ENCODE measurements at regions not wholly inside any gene's neighbourhood (a gene's known extent, or its start where the extent isn't known, plus 50 kb on each side); places are given as distances from the start of the nearest gene placed in this dataset.

- ATAC-seq, result no peak
- no peak overlapping the region for H3K4me3 ChIP-seq
- TF ChIP-seq CTCF (IDR thresholded peaks at IDR 0.05), result no peak
- no peak overlapping the region for H3K27ac ChIP-seq
- no peak for DNase-seq
- no peaks in the 10 kb centered on the region for H3K36me3 ChIP-seq
- intact Hi-C loops (cut with DNase I), result no loop called here
- no peaks in the 10 kb centered on the region for H3K4me1 ChIP-seq
- no peaks in the 10 kb centered on the region for H3K27me3 ChIP-seq
- no peaks in the 10 kb centered on the region for H3K9me3 ChIP-seq
Measured at GRCh38 chr2:11984316-11985158, 238.1 kb downstream of the LPIN1 start.

DNA sequence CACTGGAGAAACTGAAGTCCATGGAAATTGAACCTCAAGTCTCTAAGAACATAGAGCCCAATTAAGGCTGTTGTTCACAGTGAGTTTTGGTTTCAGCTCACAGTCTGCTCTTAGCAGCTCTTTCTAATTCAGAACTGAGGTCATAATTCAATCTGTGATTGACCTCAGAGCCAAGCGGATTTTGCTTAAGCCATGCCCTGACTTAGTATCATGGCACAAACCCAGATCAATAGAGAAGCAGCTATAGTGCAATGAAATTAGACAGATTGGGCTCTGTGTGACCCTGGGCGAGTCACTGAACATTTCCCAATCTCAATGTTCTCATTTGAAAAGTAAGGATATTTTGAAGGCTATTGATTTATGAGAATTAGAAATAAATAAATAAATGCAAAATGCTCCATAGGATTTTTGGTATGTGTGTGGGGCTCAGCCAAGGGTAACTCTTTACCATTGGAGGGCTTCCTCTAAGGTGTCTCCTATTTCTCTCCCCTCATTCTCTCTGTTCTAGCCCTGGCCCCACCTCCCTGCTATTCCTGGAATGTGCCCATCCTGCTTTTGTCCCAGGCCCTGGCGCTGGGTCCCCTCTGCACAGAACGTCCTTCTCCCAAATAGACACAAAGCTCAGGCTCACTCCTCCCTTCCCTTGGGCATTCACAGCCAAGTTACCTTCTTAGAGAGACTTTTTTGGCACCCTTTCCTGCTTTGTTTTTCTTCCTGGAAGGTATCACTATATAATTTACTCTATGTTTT, 239.6 kb downstream of the LPIN1 start:
- no peak for TF ChIP-seq CTCF (IDR thresholded peaks at IDR 0.05)

DNA sequence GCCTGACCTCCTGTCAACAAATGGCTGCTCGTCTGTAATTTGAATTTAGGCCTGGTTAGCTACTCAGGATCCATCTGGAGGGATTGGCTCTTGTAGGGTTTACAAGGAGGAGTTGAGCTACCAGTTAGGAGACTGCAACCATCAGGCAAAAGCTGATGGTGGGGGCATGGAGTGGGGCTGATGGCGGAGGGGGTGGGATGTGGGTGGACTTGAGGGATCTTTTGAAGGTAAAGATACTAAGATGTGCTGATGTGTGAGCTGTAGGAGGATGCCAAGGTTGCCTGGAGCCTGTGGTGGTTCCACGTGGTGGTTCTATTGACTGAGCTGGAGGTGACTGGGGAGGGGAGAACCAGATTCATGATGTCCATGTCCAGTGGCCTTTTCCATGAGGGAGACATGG, 240.7 kb downstream of the LPIN1 start:
- no peaks in the 10 kb centered on the region for H3K9me3 ChIP-seq
- no peak for TF ChIP-seq CTCF (IDR thresholded peaks at IDR 0.05)
- intact Hi-C loops (cut with DNase I), result no loop called here

More for the DNA sequence above, 239.6 kb downstream of the LPIN1 start:
- no peaks in the 10 kb centered on the region for H3K4me1 ChIP-seq
- no peak for ATAC-seq
- no peaks in the 10 kb centered on the region for H3K36me3 ChIP-seq
- no peaks in the 10 kb centered on the region for H3K9me3 ChIP-seq
- H3K27ac ChIP-seq, result no peak overlapping the region
- no peaks in the 10 kb centered on the region for H3K27me3 ChIP-seq
- DNase-seq, result no peak
- no peak overlapping the region for H3K4me3 ChIP-seq
- intact Hi-C loops (cut with DNase I), result no loop called here

GRCh38 chr2:11988691-11989353, 242.4 kb downstream of the LPIN1 start:
- Histone ChIP-seq H3K27ac (no peak overlapping the region), H3K4me1 (no peaks in the 10 kb centered on the region), H3K27me3 (no peaks in the 10 kb centered on the region), H3K9me3 (no peaks in the 10 kb centered on the region), H3K4me3 (no peak overlapping the region), H3K36me3 (no peaks in the 10 kb centered on the region)
- DNase-seq, result no peak
- no peak for TF ChIP-seq CTCF (IDR thresholded peaks at IDR 0.05)
- intact Hi-C loops (cut with DNase I), result no loop called here
- ATAC-seq, result peak; percentile 55

More for the DNA sequence above, 240.7 kb downstream of the LPIN1 start:
- H3K4me1 ChIP-seq, result no peaks in the 10 kb centered on the region
- no peak overlapping the region for H3K4me3 ChIP-seq
- ATAC-seq, result no peak
- H3K27ac ChIP-seq, result no peak overlapping the region
- no peak for DNase-seq
- H3K27me3 ChIP-seq, result no peaks in the 10 kb centered on the region
- no peaks in the 10 kb centered on the region for H3K36me3 ChIP-seq

DNA sequence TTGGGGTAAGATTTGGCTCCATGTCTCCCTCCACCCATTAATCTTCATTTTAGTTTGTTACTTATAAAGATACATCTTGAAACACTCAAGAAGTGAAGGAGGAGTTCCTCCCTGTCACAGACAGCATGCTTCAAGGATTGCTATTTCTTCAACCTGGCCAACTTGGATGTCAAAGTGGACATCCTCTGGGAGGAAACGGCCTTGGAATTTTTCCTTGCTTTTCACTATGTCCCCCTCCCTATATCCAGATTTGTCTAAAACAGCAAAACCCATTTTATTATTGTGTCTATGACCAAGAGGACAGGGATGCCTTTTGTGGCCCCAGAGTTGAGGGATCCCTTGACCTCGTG, 242.9 kb downstream of the LPIN1 start:
- Histone ChIP-seq H3K4me3 (no peak overlapping the region), H3K36me3 (no peaks in the 10 kb centered on the region), H3K4me1 (no peaks in the 10 kb centered on the region), H3K9me3 (no peaks in the 10 kb centered on the region), H3K27me3 (no peaks in the 10 kb centered on the region), H3K27ac (no peak overlapping the region)
- no peak for TF ChIP-seq CTCF (IDR thresholded peaks at IDR 0.05)
- DNase-seq (no peak), ATAC-seq (no peak)
- intact Hi-C loops (cut with DNase I), result no loop called here
